ENCODE measurements at regions not wholly inside any gene's neighbourhood (a gene's known extent, or its start where the extent isn't known, plus 50 kb on each side); places are given as distances from the start of the nearest gene placed in this dataset.
A peak's percentile ranks its signal among the peaks of the same experiment; 100 is the strongest.

GRCh38 chr17:55829995-55830612 lies 79.3 kb downstream of the PCTP start:
- 66 to 73% methylated on average over 6 of the region's 6 CpGs for WGBS, 2 donors
- TF ChIP-seq POLR2A (IDR thresholded peaks at IDR 0.05) (no peak), CTCF (IDR thresholded peaks at IDR 0.05) (no peak)
- no peak for DNase-seq (ENCODE audit: low spot score in 2 of 2)
- no peak overlapping the region for H3K4me3 ChIP-seq (ENCODE audit: low read depth, poor library complexity, severe bottlenecking)
- intact Hi-C loops (cut with DNase I; ENCODE audit: low total_unique reads), result no loop called here

GRCh38 chr17:55830699-55831471 lies 80.0 kb downstream of the PCTP start:
- 66% methylated on average over 10 of the region's 10 CpGs for WGBS, 2 donors
- no peak for DNase-seq (ENCODE audit: low spot score in 2 of 2)
- H3K4me3 ChIP-seq (ENCODE audit: low read depth, poor library complexity, severe bottlenecking), result no peak overlapping the region
- TF ChIP-seq CTCF (IDR thresholded peaks at IDR 0.05) (no peak), POLR2A (IDR thresholded peaks at IDR 0.05) (no peak)
- intact Hi-C loops (cut with DNase I; ENCODE audit: low total_unique reads), result no loop called here

GRCh38 chr17:55833306-55833705 lies 82.5 kb downstream of the PCTP start:
- TF ChIP-seq POLR2A (IDR thresholded peaks at IDR 0.05), result no peak
- no peak for TF ChIP-seq CTCF (IDR thresholded peaks at IDR 0.05)
- no peak for DNase-seq (ENCODE audit: low spot score in 2 of 2)
- WGBS, 2 donors, result 69 to 86% methylated on average over 1 of the region's 1 CpG
- intact Hi-C loops (cut with DNase I; ENCODE audit: low total_unique reads), result no loop called here
- H3K4me3 ChIP-seq (ENCODE audit: low read depth, poor library complexity, severe bottlenecking), result no peak overlapping the region

- 43 to 57% methylated on average over 5 of the region's 5 CpGs for WGBS, 2 donors
- intact Hi-C loops (cut with DNase I; ENCODE audit: low total_unique reads), result no loop called here
- TF ChIP-seq CTCF (IDR thresholded peaks at IDR 0.05), result no peak
- no peak for TF ChIP-seq POLR2A (IDR thresholded peaks at IDR 0.05)
- H3K4me3 ChIP-seq (ENCODE audit: low read depth, poor library complexity, severe bottlenecking), result no peak overlapping the region
- peak in 1 of 2 donors; percentile 33 for DNase-seq (ENCODE audit: low spot score in 2 of 2)
These were observed 91.7 kb downstream of the PCTP start for GRCh38 chr17:55842405-55843158.

GRCh38 chr17:55843785-55844184 lies 92.9 kb downstream of the PCTP start:
- H3K4me3 ChIP-seq (ENCODE audit: low read depth, poor library complexity, severe bottlenecking), result no peak overlapping the region
- 94% methylated on average over 3 of the region's 3 CpGs for WGBS, 2 donors
- TF ChIP-seq CTCF (IDR thresholded peaks at IDR 0.05) (no peak), POLR2A (IDR thresholded peaks at IDR 0.05) (no peak)
- DNase-seq (ENCODE audit: low spot score in 2 of 2), result no peak
- intact Hi-C loops (cut with DNase I; ENCODE audit: low total_unique reads), result no loop called here

Measured in lower leg skin (tissue), 4 donors.